Osteocyte (in vitro differentiated cells): ENCODE measurements at regions not wholly inside any gene's neighbourhood (a gene's known extent, or its start where the extent isn't known, plus 50 kb on each side); places are given as distances from the start of the nearest gene placed in this dataset.
"Not testable (repeated sequence)": the region's sequence is repeated elsewhere in the genome, so short reads cannot be mapped to it uniquely, and the experiment has no call there.

Experiments
- DNase-seq: peaks from one replicate; pipeline ENCODE4 v3.0.0; 2021; ENCODE audit warnings: mixed read lengths; ENCODE audit not compliant: unreplicated experiment; ENCODE audit errors: extremely low spot score
- H3K27ac Mint-ChIP-seq: one replicate; pipeline ENCODE4 v1.8.0; 2021; ENCODE audit warnings: mild to moderate bottlenecking, mixed read lengths; ENCODE audit not compliant: unreplicated experiment
- H3K27me3 Mint-ChIP-seq: one replicate; pipeline ENCODE4 v1.8.0; 2021; ENCODE audit warnings: mixed read lengths; ENCODE audit not compliant: unreplicated experiment
- H3K36me3 Mint-ChIP-seq: one replicate; pipeline ENCODE4 v1.8.0; 2021; ENCODE audit warnings: mixed read lengths; ENCODE audit not compliant: unreplicated experiment
- H3K4me1 Mint-ChIP-seq: one replicate; pipeline ENCODE4 v1.8.0; 2021; ENCODE audit warnings: mixed read lengths; ENCODE audit not compliant: unreplicated experiment
- H3K4me3 Mint-ChIP-seq: one replicate; pipeline ENCODE4 v1.8.0; 2021; ENCODE audit warnings: mild to moderate bottlenecking, moderate library complexity, mixed read lengths; ENCODE audit not compliant: unreplicated experiment
- H3K9me3 Mint-ChIP-seq: one replicate; pipeline ENCODE4 v1.8.0; 2021; ENCODE audit warnings: mixed read lengths; ENCODE audit not compliant: unreplicated experiment
- CTCF ChIP-seq: fragments of 200-600 bp; sonication (generic); IDR thresholded peaks from 2 replicates; pipeline ENCODE4 v1.5.0; 2021; ENCODE audit warnings: antibody characterized with exemption, mild to moderate bottlenecking, moderate library complexity

- Mint-ChIP-seq H3K27ac (no peak overlapping the region), H3K4me3 (no peak overlapping the region), H3K4me1 (peaks cover 18% of the 10 kb centered on the region), H3K27me3 (no peaks in the 10 kb centered on the region), H3K36me3 (no peaks in the 10 kb centered on the region), H3K9me3 (no peaks in the 10 kb centered on the region)
- DNase-seq, result no peak
- no peak for TF ChIP-seq CTCF
Observed at GRCh38 chr6:56814308-56814707, 140.6 kb upstream of the BEND6 start.

- H3K27ac Mint-ChIP-seq, H3K9me3 Mint-ChIP-seq, H3K4me3 Mint-ChIP-seq, H3K36me3 Mint-ChIP-seq, H3K27me3 Mint-ChIP-seq, DNase-seq: not testable (repeated sequence)
- peaks cover 30% of the 10 kb centered on the region for H3K4me1 Mint-ChIP-seq
Observed at GRCh38 chr6:56812851-56813250, 142.1 kb upstream of the BEND6 start.

- no peaks in the 10 kb centered on the region for H3K36me3 Mint-ChIP-seq
- H3K27me3 Mint-ChIP-seq, result no peaks in the 10 kb centered on the region
Observed at GRCh38 chr6:56808871-56809359, 146.0 kb upstream of the BEND6 start.

GRCh38 chr6:56807989-56808337 lies 146.9 kb upstream of the BEND6 start:
- Mint-ChIP-seq H3K36me3 (no peaks in the 10 kb centered on the region), H3K4me1 (peaks cover 55% of the 10 kb centered on the region), H3K9me3 (no peaks in the 10 kb centered on the region)

More at GRCh38 chr6:56808871-56809359, 146.0 kb upstream of the BEND6 start:
- peak overlapping the region; percentile 12 for H3K27ac Mint-ChIP-seq
- no peak for TF ChIP-seq CTCF
- H3K4me1 Mint-ChIP-seq, result peaks cover 50% of the 10 kb centered on the region
- no peak overlapping the region for H3K4me3 Mint-ChIP-seq
- no peak for DNase-seq
- H3K9me3 Mint-ChIP-seq, result no peaks in the 10 kb centered on the region

GRCh38 chr6:56807326-56807988 lies 147.4 kb upstream of the BEND6 start:
- no peak for TF ChIP-seq CTCF
- H3K36me3 Mint-ChIP-seq, result no peaks in the 10 kb centered on the region
- no peak for DNase-seq
- H3K4me1 Mint-ChIP-seq, result peaks cover 60% of the 10 kb centered on the region
- no peaks in the 10 kb centered on the region for H3K27me3 Mint-ChIP-seq
- peak overlapping the region; percentile 15 for H3K27ac Mint-ChIP-seq
- H3K4me3 Mint-ChIP-seq, result no peak overlapping the region
- H3K9me3 Mint-ChIP-seq, result no peaks in the 10 kb centered on the region

More at GRCh38 chr6:56807989-56808337, 146.9 kb upstream of the BEND6 start:
- TF ChIP-seq CTCF, result no peak
- Mint-ChIP-seq H3K27ac (peak overlapping the region; percentile 57), H3K27me3 (no peaks in the 10 kb centered on the region), H3K4me3 (no peak overlapping the region)
- no peak for DNase-seq
